Caki2 (cell line): ENCODE measurements at regions not wholly inside any gene's neighbourhood (a gene's known extent, or its start where the extent isn't known, plus 50 kb on each side); places are given as distances from the start of the nearest gene placed in this dataset.
A peak's percentile ranks its signal among the peaks of the same experiment; 100 is the strongest.
"Not testable (repeated sequence)": the region's sequence is repeated elsewhere in the genome, so short reads cannot be mapped to it uniquely, and the experiment has no call there.

Experiments used
- DNase-seq: peaks from one replicate; pipeline ENCODE4 v3.0.0-alpha.2; 2015; ENCODE audit warnings: low read depth
- in situ Hi-C: cut with HindIII; loops from 2 replicates; pipeline ENCODE4 v1.10.0; 2016; ENCODE audit warnings: low sequenced_read_pairs, low pct_unique_long_range_greater_than_20kb, mixed read lengths

- in situ Hi-C loops, result no loop called here
- DNase-seq, result no peak
Measured at GRCh38 chr6:155770313-155770712, 314.7 kb upstream of the NOX3 start.

- no peak for DNase-seq
- in situ Hi-C loops, result no loop called here
Measured at GRCh38 chr6:155765275-155766194, 309.9 kb upstream of the NOX3 start.

GRCh38 chr6:155762649-155763048 lies 307.0 kb upstream of the NOX3 start:
- no peak for DNase-seq
- in situ Hi-C loops, result no loop called here

GRCh38 chr6:155755452-155755851 lies 299.8 kb upstream of the NOX3 start:
- in situ Hi-C loops, result no loop called here
- no peak for DNase-seq

- in situ Hi-C loops, DNase-seq: not testable (repeated sequence)
Measured at GRCh38 chr6:155748778-155749177, 293.1 kb upstream of the NOX3 start.

GRCh38 chr6:155747491-155747890 lies 291.9 kb upstream of the NOX3 start:
- in situ Hi-C loops, result no loop called here
- no peak for DNase-seq

- no peak for DNase-seq
- in situ Hi-C loops, result no loop called here
Measured at GRCh38 chr6:155740781-155741399, 285.3 kb upstream of the NOX3 start.

GRCh38 chr6:155738602-155739105 lies 283.0 kb upstream of the NOX3 start:
- in situ Hi-C loops, result no loop called here
- no peak for DNase-seq

- in situ Hi-C loops, result no loop called here
- DNase-seq, result no peak
Measured at GRCh38 chr6:155717374-155717773, 261.7 kb upstream of the NOX3 start.

GRCh38 chr6:155710704-155711103 lies 255.1 kb upstream of the NOX3 start:
- DNase-seq, result no peak
- in situ Hi-C loops, result no loop called here

- no peak for DNase-seq
- in situ Hi-C loops, result no loop called here
Measured at GRCh38 chr6:155709262-155709661, 253.6 kb upstream of the NOX3 start.

- no peak for DNase-seq
- in situ Hi-C loops, result no loop called here
Measured at GRCh38 chr6:155708100-155708499, 252.5 kb upstream of the NOX3 start.

GRCh38 chr6:155706806-155707205 lies 251.2 kb upstream of the NOX3 start:
- DNase-seq, result no peak
- in situ Hi-C loops, result no loop called here

GRCh38 chr6:155706341-155706740 lies 250.7 kb upstream of the NOX3 start:
- in situ Hi-C loops, result no loop called here
- no peak for DNase-seq

- in situ Hi-C loops, result no loop called here
- DNase-seq, result no peak
Measured at GRCh38 chr6:155701342-155701741, 245.7 kb upstream of the NOX3 start.

GRCh38 chr6:155695495-155695894 lies 239.9 kb upstream of the NOX3 start:
- DNase-seq, result no peak
- in situ Hi-C loops, result no loop called here

GRCh38 chr6:155694419-155694790 lies 238.8 kb upstream of the NOX3 start:
- in situ Hi-C loops, result no loop called here
- DNase-seq, result no peak

- in situ Hi-C loops, result no loop called here
- DNase-seq, result peak; percentile 87
Measured at GRCh38 chr6:155693573-155694418, 238.2 kb upstream of the NOX3 start.

GRCh38 chr6:155690820-155691219 lies 235.2 kb upstream of the NOX3 start:
- in situ Hi-C loops, result no loop called here
- DNase-seq, result no peak
